Left colon (tissue), 2 donors: ENCODE measurements at regions not wholly inside any gene's neighbourhood (a gene's known extent, or its start where the extent isn't known, plus 50 kb on each side); places are given as distances from the start of the nearest gene placed in this dataset.
A peak's percentile ranks its signal among the peaks of the same experiment; 100 is the strongest.
"Not testable (repeated sequence)": the region's sequence is repeated elsewhere in the genome, so short reads cannot be mapped to it uniquely, and the experiment has no call there.

ENCODE experiments used
- ATAC-seq: fragments of 200-7000 bp; cut with Tn5 transposase; one replicate; pipeline ENCODE4 v1.9.1; 2020; ENCODE audit warnings: mild to moderate bottlenecking, moderate library complexity
- DNase-seq, 2 donors: peaks; one replicate each; pipeline ENCODE4 v3.0.0-alpha.2; 2020
- intact Hi-C, 2 donors: fragments of 100-400 bp; cut with DNase I in 1 of 2; cut with micrococcal nuclease in 1 of 2; formaldehyde crosslinking; loops; one replicate each; pipeline versions ENCODE4 v1.11.2 to v1.14.0; 2022; cut with DNase I, micrococcal nuclease
- donor health status: DM: no; HTN: no; CAD: no.
- donor health status: DM: yes; HTN: yes; CAD: no.

- DNase-seq, result peak; percentile 42 to 51
- ATAC-seq, result peak; percentile 85
- intact Hi-C loops, result no loop called here
Observed at GRCh38 chr6:33904050-33904746, 100.4 kb upstream of the MLN start.

GRCh38 chr6:33903579-33903978 lies 99.8 kb upstream of the MLN start:
- intact Hi-C loops, result no loop called here
- DNase-seq, result no peak
- ATAC-seq, result no peak

- DNase-seq, result no peak
- intact Hi-C loops, result no loop called here
- no peak for ATAC-seq
Observed at GRCh38 chr6:33902457-33902853, 98.7 kb upstream of the MLN start.

- ATAC-seq, result no peak
- intact Hi-C loops, result no loop called here
- DNase-seq, result no peak
Observed at GRCh38 chr6:33901822-33902456, 98.1 kb upstream of the MLN start.

GRCh38 chr6:33898771-33899170 lies 95.0 kb upstream of the MLN start:
- intact Hi-C loops, result no loop called here
- ATAC-seq (no peak), DNase-seq (no peak)

- peak; percentile 63 for ATAC-seq
- intact Hi-C loops, result no loop called here
- no peak for DNase-seq
Observed at GRCh38 chr6:33897189-33897780, 93.5 kb upstream of the MLN start.

GRCh38 chr6:33896391-33897188 lies 92.8 kb upstream of the MLN start:
- DNase-seq (no peak), ATAC-seq (no peak)
- intact Hi-C loops, result no loop called here

- no peak for ATAC-seq
- no peak for DNase-seq
- intact Hi-C loops, result no loop called here
Observed at GRCh38 chr6:33895988-33896387, 92.2 kb upstream of the MLN start.

- DNase-seq (no peak), ATAC-seq (no peak)
- intact Hi-C loops, result no loop called here
Observed at GRCh38 chr6:33895296-33895695, 91.5 kb upstream of the MLN start.

- no peak for DNase-seq
- no peak for ATAC-seq
- intact Hi-C loops, result no loop called here
Observed at GRCh38 chr6:33894438-33894837, 90.6 kb upstream of the MLN start.

GRCh38 chr6:33892581-33893346 lies 89.0 kb upstream of the MLN start:
- ATAC-seq (no peak), DNase-seq (no peak)
- intact Hi-C loops, result no loop called here

- intact Hi-C loops, result no loop called here
- ATAC-seq (no peak), DNase-seq (no peak)
Observed at GRCh38 chr6:33888664-33889200, 84.9 kb upstream of the MLN start.

GRCh38 chr6:33888183-33888582 lies 84.4 kb upstream of the MLN start:
- ATAC-seq (no peak), DNase-seq (no peak)
- intact Hi-C loops, result no loop called here

GRCh38 chr6:33886673-33887144 lies 82.9 kb upstream of the MLN start:
- intact Hi-C loops, result no loop called here
- ATAC-seq (peak; percentile 91), DNase-seq (peak; percentile 33 to 54)

- intact Hi-C loops, result no loop called here
- peak in 1 of 2 donors; percentile 50 for DNase-seq
- peak; percentile 63 for ATAC-seq
Observed at GRCh38 chr6:33885132-33886057, 81.6 kb upstream of the MLN start.

- ATAC-seq, DNase-seq, intact Hi-C loops: not testable (repeated sequence)
Observed at GRCh38 chr6:33883621-33884020, 79.8 kb upstream of the MLN start.

- peak in 1 of 2 donors; percentile 12 for DNase-seq
- intact Hi-C loops, result no loop called here
- ATAC-seq, result no peak
Observed at GRCh38 chr6:33882154-33882553, 78.4 kb upstream of the MLN start.
